ENCODE measurements at regions not wholly inside any gene's neighbourhood (a gene's known extent, or its start where the extent isn't known, plus 50 kb on each side); places are given as distances from the start of the nearest gene placed in this dataset.

DNA sequence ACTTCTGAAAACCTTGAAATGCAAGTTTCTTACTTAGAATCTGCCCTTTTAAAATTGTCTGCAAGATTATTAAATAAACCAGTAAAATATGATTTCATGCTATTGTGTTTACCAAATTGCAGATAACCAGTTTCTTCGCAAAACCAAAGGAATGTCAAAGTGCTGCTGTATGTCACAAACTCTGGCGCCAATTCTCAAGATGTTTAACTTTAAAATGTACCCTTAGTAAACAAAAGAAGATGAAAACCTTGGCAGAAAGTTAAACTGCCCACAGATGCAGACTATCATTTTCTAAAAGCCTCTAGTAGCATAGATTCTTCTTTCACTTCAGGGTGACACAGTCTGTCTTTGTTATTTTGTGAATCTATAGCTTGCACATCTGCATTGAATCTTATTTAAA, 189.2 kb downstream of the SLITRK6 start:
- POLR2A ChIA-PET = no interaction called here
- H3K9me3 Mint-ChIP-seq (ENCODE audit: insufficient read depth) = peaks cover 3% of the 10 kb centered on the region
- no peak overlapping the region for H3K4me3 Mint-ChIP-seq
- DNase-seq (no peak), ATAC-seq (ENCODE audit: low read depth) (no peak)
- Histone ChIP-seq H4K20me1 (ENCODE audit: control insufficient read depth, insufficient read depth, low read length, poor library complexity, severe bottlenecking) (no peaks in the 10 kb centered on the region), H3K36me3 (replicated peaks in 1 of 2; ENCODE audit: control extremely low read depth in 1 of 2, control insufficient read depth in 1 of 2, extremely low read depth in 1 of 2, insufficient read depth in 2 of 2, low read length in 1 of 2) (no peaks in the 10 kb centered on the region), H3K79me2 (ENCODE audit: control insufficient read depth, insufficient read depth, low read length) (no peaks in the 10 kb centered on the region), H3K4me3 (ENCODE audit: control extremely low read depth in 1 of 5, extremely low read depth in 1 of 5, insufficient read depth in 1 of 5, low read depth in 2 of 5, low read length in 4 of 5) (no peak overlapping the region), H3K4me1 (ENCODE audit: control insufficient read depth in 2 of 2, insufficient read depth in 2 of 2, low read length in 2 of 2) (no peaks in the 10 kb centered on the region), H3K27me3 (replicated peaks in 1 of 4; ENCODE audit: control extremely low read depth in 1 of 4, control insufficient read depth in 3 of 4, insufficient read depth in 4 of 4, low read length in 3 of 4) (no peaks in the 10 kb centered on the region), H3K27ac (ENCODE audit: low read length in 2 of 2) (no peak overlapping the region), H3K4me2 (replicated peaks; ENCODE audit: low read depth, low read length, poor library complexity, severe bottlenecking) (no peak overlapping the region), H2AFZ (ENCODE audit: insufficient read depth, low read depth, low read length, poor library complexity, severe bottlenecking) (no peak overlapping the region), H3K9ac (ENCODE audit: low read length) (no peak overlapping the region), H3K9me3 (ENCODE audit: control extremely low read depth in 1 of 3, control insufficient read depth in 2 of 3, insufficient read depth in 1 of 3, low read length in 2 of 3) (no peaks in the 10 kb centered on the region)
- no CpG with 5 or more reads among the region's 2 CpGs for WGBS (ENCODE audit: insufficient coverage)
- H3K27me3 Mint-ChIP-seq = no peaks in the 10 kb centered on the region
- H3K4me1 Mint-ChIP-seq = no peaks in the 10 kb centered on the region
- TF ChIP-seq EZH2 (IDR thresholded peaks at IDR 0.05; ENCODE audit: borderline replicate concordance, insufficient read depth, low read depth, low read length, poor library complexity, severe bottlenecking) = no peak
- TF ChIP-seq CTCF (IDR thresholded peaks at IDR 0.05) = no peak
- CTCF ChIA-PET = no interaction called here
- no peak overlapping the region for H3K27ac Mint-ChIP-seq
- intact Hi-C loops (cut with micrococcal nuclease) = no loop called here

- WGBS (ENCODE audit: insufficient coverage) = 96% methylated on average over 3 of the region's 7 CpGs
- no peaks in the 10 kb centered on the region for H3K4me1 Mint-ChIP-seq
- TF ChIP-seq EZH2 (IDR thresholded peaks at IDR 0.05; ENCODE audit: borderline replicate concordance, insufficient read depth, low read depth, low read length, poor library complexity, severe bottlenecking) = no peak
- no peak for TF ChIP-seq CTCF (IDR thresholded peaks at IDR 0.05)
Measured at GRCh38 chr13:85608255-85608829, 190.9 kb downstream of the SLITRK6 start.

More at GRCh38 chr13:85608255-85608829, 190.9 kb downstream of the SLITRK6 start:
- Histone ChIP-seq H4K20me1 (ENCODE audit: control insufficient read depth, insufficient read depth, low read length, poor library complexity, severe bottlenecking) (no peaks in the 10 kb centered on the region), H3K9me3 (ENCODE audit: control extremely low read depth in 1 of 3, control insufficient read depth in 2 of 3, insufficient read depth in 1 of 3, low read length in 2 of 3) (no peaks in the 10 kb centered on the region), H3K27me3 (replicated peaks in 1 of 4; ENCODE audit: control extremely low read depth in 1 of 4, control insufficient read depth in 3 of 4, insufficient read depth in 4 of 4, low read length in 3 of 4) (no peaks in the 10 kb centered on the region), H3K27ac (ENCODE audit: low read length in 2 of 2) (no peak overlapping the region), H3K4me3 (ENCODE audit: control extremely low read depth in 1 of 5, extremely low read depth in 1 of 5, insufficient read depth in 1 of 5, low read depth in 2 of 5, low read length in 4 of 5) (no peak overlapping the region), H2AFZ (ENCODE audit: insufficient read depth, low read depth, low read length, poor library complexity, severe bottlenecking) (no peak overlapping the region), H3K9ac (ENCODE audit: low read length) (no peak overlapping the region), H3K4me2 (replicated peaks; ENCODE audit: low read depth, low read length, poor library complexity, severe bottlenecking) (no peak overlapping the region), H3K36me3 (replicated peaks in 1 of 2; ENCODE audit: control extremely low read depth in 1 of 2, control insufficient read depth in 1 of 2, extremely low read depth in 1 of 2, insufficient read depth in 2 of 2, low read length in 1 of 2) (no peaks in the 10 kb centered on the region), H3K79me2 (ENCODE audit: control insufficient read depth, insufficient read depth, low read length) (no peaks in the 10 kb centered on the region), H3K4me1 (ENCODE audit: control insufficient read depth in 2 of 2, insufficient read depth in 2 of 2, low read length in 2 of 2) (no peaks in the 10 kb centered on the region)
- H3K27ac Mint-ChIP-seq = no peak overlapping the region
- no peak for DNase-seq
- no peak overlapping the region for H3K4me3 Mint-ChIP-seq
- ChIA-PET POLR2A (no interaction called here), CTCF (no interaction called here)
- ATAC-seq (ENCODE audit: low read depth) = no peak
- peaks cover 6% of the 10 kb centered on the region for H3K9me3 Mint-ChIP-seq (ENCODE audit: insufficient read depth)
- intact Hi-C loops (cut with micrococcal nuclease) = no loop called here
- H3K27me3 Mint-ChIP-seq = no peaks in the 10 kb centered on the region

Measured in B cell (primary cell).